ENCODE measurements at regions not wholly inside any gene's neighbourhood (a gene's known extent, or its start where the extent isn't known, plus 50 kb on each side); places are given as distances from the start of the nearest gene placed in this dataset.

GRCh38 chr12:71283883-71284282 is 126.1 kb upstream of the TSPAN8 start:
- Histone ChIP-seq H3K27me3 (replicated peaks; ENCODE audit: insufficient read depth) (no peaks in the 10 kb centered on the region), H3K27ac (no peak overlapping the region), H3K4me3 (no peak overlapping the region), H3K4me1 (ENCODE audit: control insufficient read depth in 1 of 2, low read depth in 2 of 2) (no peaks in the 10 kb centered on the region), H3K9me3 (no peaks in the 10 kb centered on the region), H3K36me3 (no peaks in the 10 kb centered on the region)
- no peak for TF ChIP-seq CTCF (IDR thresholded peaks at IDR 0.05)
- no peak for ATAC-seq (ENCODE audit: insufficient number of reproducible peaks, low FRiP score, low read depth)
- no peak for DNase-seq (ENCODE audit: low spot score)

GRCh38 chr12:71282925-71283324 is 125.1 kb upstream of the TSPAN8 start:
- Histone ChIP-seq H3K27me3 (replicated peaks; ENCODE audit: insufficient read depth) (no peaks in the 10 kb centered on the region), H3K9me3 (no peaks in the 10 kb centered on the region), H3K36me3 (no peaks in the 10 kb centered on the region), H3K4me1 (ENCODE audit: control insufficient read depth in 1 of 2, low read depth in 2 of 2) (no peaks in the 10 kb centered on the region), H3K4me3 (no peak overlapping the region), H3K27ac (no peak overlapping the region)
- TF ChIP-seq CTCF (IDR thresholded peaks at IDR 0.05): no peak
- DNase-seq (ENCODE audit: low spot score) (no peak), ATAC-seq (ENCODE audit: insufficient number of reproducible peaks, low FRiP score, low read depth) (no peak)

GRCh38 chr12:71282020-71282419 is 124.2 kb upstream of the TSPAN8 start:
- DNase-seq (ENCODE audit: low spot score) (no peak), ATAC-seq (ENCODE audit: insufficient number of reproducible peaks, low FRiP score, low read depth) (no peak)
- no peaks in the 10 kb centered on the region for H3K36me3 ChIP-seq
- no peaks in the 10 kb centered on the region for H3K9me3 ChIP-seq
- peaks cover 0 to 4% of the 10 kb centered on the region in 2 donors for H3K4me1 ChIP-seq (ENCODE audit: control insufficient read depth in 1 of 2, low read depth in 2 of 2)
- no peaks in the 10 kb centered on the region for H3K27me3 ChIP-seq (replicated peaks; ENCODE audit: insufficient read depth)
- H3K27ac ChIP-seq: no peak overlapping the region
- H3K4me3 ChIP-seq: no peak overlapping the region
- TF ChIP-seq CTCF (IDR thresholded peaks at IDR 0.05): no peak

GRCh38 chr12:71281425-71281824 is 123.6 kb upstream of the TSPAN8 start:
- ATAC-seq (ENCODE audit: insufficient number of reproducible peaks, low FRiP score, low read depth) (no peak), DNase-seq (ENCODE audit: low spot score) (no peak)
- Histone ChIP-seq H3K27me3 (replicated peaks; ENCODE audit: insufficient read depth) (no peaks in the 10 kb centered on the region), H3K27ac (no peak overlapping the region), H3K36me3 (no peaks in the 10 kb centered on the region), H3K4me3 (no peak overlapping the region), H3K4me1 (ENCODE audit: control insufficient read depth in 1 of 2, low read depth in 2 of 2) (peaks cover under 1 to 9% of the 10 kb centered on the region in 2 donors), H3K9me3 (no peaks in the 10 kb centered on the region)
- TF ChIP-seq CTCF (IDR thresholded peaks at IDR 0.05): no peak

GRCh38 chr12:71277866-71278265 is 120.1 kb upstream of the TSPAN8 start:
- no peak for DNase-seq (ENCODE audit: low spot score)
- no peak overlapping the region for H3K4me3 ChIP-seq
- H3K4me1 ChIP-seq (ENCODE audit: control insufficient read depth in 1 of 2, low read depth in 2 of 2): peaks cover 5 to 10% of the 10 kb centered on the region in 2 donors
- H3K36me3 ChIP-seq: no peaks in the 10 kb centered on the region
- no peaks in the 10 kb centered on the region for H3K9me3 ChIP-seq
- TF ChIP-seq CTCF (IDR thresholded peaks at IDR 0.05): no peak
- no peak overlapping the region for H3K27ac ChIP-seq
- H3K27me3 ChIP-seq (replicated peaks; ENCODE audit: insufficient read depth): no peaks in the 10 kb centered on the region
- no peak for ATAC-seq (ENCODE audit: insufficient number of reproducible peaks, low FRiP score, low read depth)
